KMS-11 (cell line): ENCODE measurements at regions not wholly inside any gene's neighbourhood (a gene's known extent, or its start where the extent isn't known, plus 50 kb on each side); places are given as distances from the start of the nearest gene placed in this dataset.

Experiments
- H2AFZ ChIP-seq: fragments of 200-600 bp; sonication (generic); 2 replicates; pipeline ENCODE4 v1.6.1; 2016; ENCODE audit warnings: antibody characterized with exemption, mixed run types, low read depth
- H3K27ac ChIP-seq: fragments of 200-600 bp; sonication (generic); 2 replicates; pipeline ENCODE4 v1.6.1; 2016; ENCODE audit warnings: mild to moderate bottlenecking, mixed run types
- H3K27me3 ChIP-seq: fragments of 200-600 bp; sonication (generic); 2 replicates; pipeline ENCODE4 v1.6.1; 2017; ENCODE audit warnings: mild to moderate bottlenecking, low read depth, mixed run types, moderate library complexity; ENCODE audit not compliant: insufficient read depth
- H3K36me3 ChIP-seq: fragments of 200-600 bp; sonication (generic); 2 replicates; pipeline ENCODE4 v1.6.1; 2017; ENCODE audit warnings: mild to moderate bottlenecking, mixed run types; ENCODE audit not compliant: insufficient read depth
- H3K4me1 ChIP-seq: fragments of 200-600 bp; sonication (generic); 2 replicates; pipeline ENCODE4 v1.6.1; 2016; ENCODE audit warnings: mild to moderate bottlenecking, low read depth, mixed run types; ENCODE audit not compliant: poor library complexity, severe bottlenecking
- H3K4me2 ChIP-seq: fragments of 200-600 bp; sonication (generic); 2 replicates; pipeline ENCODE4 v1.7.0; 2016; ENCODE audit warnings: mild to moderate bottlenecking, mixed run types
- H3K4me3 ChIP-seq: fragments of 200-600 bp; sonication (generic); IDR thresholded peaks from 2 replicates; pipeline ENCODE4 v1.6.1; 2017; ENCODE audit warnings: low read depth, low read length, mixed read lengths; ENCODE audit not compliant: insufficient read depth
- H3K79me2 ChIP-seq: fragments of 200-600 bp; sonication (generic); 2 replicates; pipeline ENCODE4 v1.6.1; 2016; ENCODE audit warnings: low read depth, mixed run types; ENCODE audit not compliant: insufficient read depth
- H3K9ac ChIP-seq: fragments of 200-600 bp; sonication (generic); 2 replicates; pipeline ENCODE4 v1.6.1; 2016; ENCODE audit warnings: mild to moderate bottlenecking, mixed run types
- H4K20me1 ChIP-seq: fragments of 200-600 bp; sonication (generic); 2 replicates; pipeline ENCODE4 v1.6.1; 2016; ENCODE audit warnings: mild to moderate bottlenecking, mixed run types; ENCODE audit not compliant: insufficient read depth
- CTCF ChIP-seq: fragments of 200-600 bp; sonication (generic); conservative IDR thresholded peaks from 2 replicates; pipeline ENCODE4 v1.6.1; 2017; ENCODE audit warnings: low read depth, mild to moderate bottlenecking, antibody characterized with exemption, low read length, moderate library complexity, mixed read lengths

- no peaks in the 10 kb centered on the region for H3K36me3 ChIP-seq
- H3K4me1 ChIP-seq: no peaks in the 10 kb centered on the region
- H3K27me3 ChIP-seq: no peaks in the 10 kb centered on the region
- no peak overlapping the region for H3K4me2 ChIP-seq
- H3K27ac ChIP-seq: no peak overlapping the region
- H2AFZ ChIP-seq: no peak overlapping the region
- no peak overlapping the region for H3K9ac ChIP-seq
- no peaks in the 10 kb centered on the region for H3K79me2 ChIP-seq
- H3K4me3 ChIP-seq: no peak overlapping the region
- no peaks in the 10 kb centered on the region for H4K20me1 ChIP-seq
- TF ChIP-seq CTCF: no peak
Observed at GRCh38 chr6:21749754-21750153, 156.2 kb downstream of the SOX4 start.

GRCh38 chr6:21750575-21750974 lies 157.0 kb downstream of the SOX4 start:
- no peak for TF ChIP-seq CTCF
- no peaks in the 10 kb centered on the region for H3K36me3 ChIP-seq
- H3K4me2 ChIP-seq: no peak overlapping the region
- no peak overlapping the region for H3K27ac ChIP-seq
- H2AFZ ChIP-seq: no peak overlapping the region
- no peaks in the 10 kb centered on the region for H3K27me3 ChIP-seq
- no peak overlapping the region for H3K9ac ChIP-seq
- no peaks in the 10 kb centered on the region for H4K20me1 ChIP-seq
- H3K4me3 ChIP-seq: no peak overlapping the region
- no peaks in the 10 kb centered on the region for H3K4me1 ChIP-seq
- no peaks in the 10 kb centered on the region for H3K79me2 ChIP-seq

- Histone ChIP-seq H3K27me3 (no peaks in the 10 kb centered on the region), H3K27ac (no peak overlapping the region), H3K4me3 (no peak overlapping the region), H3K4me2 (no peak overlapping the region), H2AFZ (no peak overlapping the region), H3K4me1 (no peaks in the 10 kb centered on the region), H4K20me1 (no peaks in the 10 kb centered on the region), H3K9ac (no peak overlapping the region), H3K36me3 (no peaks in the 10 kb centered on the region), H3K79me2 (no peaks in the 10 kb centered on the region)
- no peak for TF ChIP-seq CTCF
Observed at GRCh38 chr6:21751608-21752007, 158.1 kb downstream of the SOX4 start.

GRCh38 chr6:21752054-21752811 lies 158.7 kb downstream of the SOX4 start:
- Histone ChIP-seq H3K9ac (no peak overlapping the region), H3K79me2 (no peaks in the 10 kb centered on the region), H2AFZ (no peak overlapping the region), H3K4me3 (no peak overlapping the region), H3K36me3 (no peaks in the 10 kb centered on the region), H4K20me1 (no peaks in the 10 kb centered on the region), H3K4me1 (no peaks in the 10 kb centered on the region), H3K4me2 (no peak overlapping the region), H3K27me3 (no peaks in the 10 kb centered on the region), H3K27ac (no peak overlapping the region)
- TF ChIP-seq CTCF: no peak
